ENCODE measurements at regions not wholly inside any gene's neighbourhood (a gene's known extent, or its start where the extent isn't known, plus 50 kb on each side); places are given as distances from the start of the nearest gene placed in this dataset.
A peak's percentile ranks its signal among the peaks of the same experiment; 100 is the strongest.

DNA sequence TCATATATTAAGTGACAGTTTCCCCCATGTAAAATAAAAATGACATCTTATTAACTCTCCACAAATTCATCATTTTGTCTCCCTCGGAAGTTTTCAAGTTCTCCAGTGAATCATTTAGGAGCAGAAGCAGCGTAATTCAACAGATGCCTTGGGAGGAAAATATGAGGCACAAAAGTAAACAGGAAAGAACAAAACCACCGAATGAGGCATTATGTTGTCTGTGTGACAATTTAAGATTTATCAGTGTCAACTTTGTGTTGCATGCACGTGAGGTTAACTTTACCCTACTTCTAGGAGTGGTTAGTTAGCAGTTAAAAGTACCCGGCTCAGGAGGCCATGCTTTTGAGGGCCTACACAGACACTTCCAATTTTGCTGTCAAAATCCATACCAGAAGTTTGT lies 258.6 kb downstream of the IPO8 start:
- no peak for DNase-seq (ENCODE audit: low read depth, low spot score)
- no peak overlapping the region for H3K4me3 ChIP-seq (ENCODE audit: low read depth, low read length)
- TF ChIP-seq, protein P1, sequence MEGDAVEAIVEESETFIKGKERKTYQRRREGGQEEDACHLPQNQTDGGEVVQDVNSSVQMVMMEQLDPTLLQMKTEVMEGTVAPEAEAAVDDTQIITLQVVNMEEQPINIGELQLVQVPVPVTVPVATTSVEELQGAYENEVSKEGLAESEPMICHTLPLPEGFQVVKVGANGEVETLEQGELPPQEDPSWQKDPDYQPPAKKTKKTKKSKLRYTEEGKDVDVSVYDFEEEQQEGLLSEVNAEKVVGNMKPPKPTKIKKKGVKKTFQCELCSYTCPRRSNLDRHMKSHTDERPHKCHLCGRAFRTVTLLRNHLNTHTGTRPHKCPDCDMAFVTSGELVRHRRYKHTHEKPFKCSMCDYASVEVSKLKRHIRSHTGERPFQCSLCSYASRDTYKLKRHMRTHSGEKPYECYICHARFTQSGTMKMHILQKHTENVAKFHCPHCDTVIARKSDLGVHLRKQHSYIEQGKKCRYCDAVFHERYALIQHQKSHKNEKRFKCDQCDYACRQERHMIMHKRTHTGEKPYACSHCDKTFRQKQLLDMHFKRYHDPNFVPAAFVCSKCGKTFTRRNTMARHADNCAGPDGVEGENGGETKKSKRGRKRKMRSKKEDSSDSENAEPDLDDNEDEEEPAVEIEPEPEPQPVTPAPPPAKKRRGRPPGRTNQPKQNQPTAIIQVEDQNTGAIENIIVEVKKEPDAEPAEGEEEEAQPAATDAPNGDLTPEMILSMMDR (IDR thresholded peaks at IDR 0.05; ENCODE audit: low read depth, low read length): no peak
- in situ Hi-C loops (cut with HindIII; ENCODE audit: low sequenced_read_pairs): no loop called here

DNA sequence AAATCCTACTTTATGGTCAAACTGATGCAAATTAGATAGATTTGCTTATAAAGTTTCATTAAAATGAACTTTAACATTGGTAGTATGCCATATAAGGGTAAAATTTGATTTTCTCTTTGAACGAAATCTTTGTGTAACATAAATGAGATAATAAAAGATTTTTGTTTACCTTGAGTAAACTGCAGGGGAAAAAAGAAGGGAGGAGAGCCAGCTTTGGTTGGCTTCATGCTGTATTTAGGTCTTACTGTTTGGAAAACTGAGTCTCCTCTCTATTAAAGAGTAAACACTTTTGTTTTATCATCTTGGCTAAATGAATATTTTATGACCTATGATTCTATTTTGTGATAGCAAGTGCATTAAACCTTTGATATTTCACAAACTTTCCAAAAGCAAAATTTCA lies 267.6 kb downstream of the IPO8 start:
- DNase-seq (ENCODE audit: low read depth, low spot score): no peak
- in situ Hi-C loops (cut with HindIII; ENCODE audit: low sequenced_read_pairs): no loop called here
- TF ChIP-seq, protein P1 (IDR thresholded peaks at IDR 0.05; ENCODE audit: low read depth, low read length): no peak

DNA sequence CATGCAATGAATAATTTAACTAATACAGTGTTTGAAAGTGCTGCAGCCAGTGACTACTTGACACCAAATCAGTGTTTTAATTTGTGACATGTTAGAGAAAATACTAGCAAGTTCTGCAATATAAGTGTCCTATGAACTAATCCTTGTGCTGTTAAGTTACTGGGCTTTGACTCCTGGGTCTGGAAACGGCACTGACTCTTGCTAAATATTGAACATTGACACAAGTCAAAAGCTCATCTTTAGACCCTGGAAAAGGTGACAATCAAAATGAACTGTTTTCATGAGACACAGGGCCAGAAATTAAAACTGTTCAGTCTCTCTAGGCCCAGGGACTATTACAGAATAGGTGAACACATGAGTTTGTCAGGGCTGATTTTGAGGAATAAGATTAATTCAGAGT lies 268.1 kb downstream of the IPO8 start:
- in situ Hi-C loops (cut with HindIII; ENCODE audit: low sequenced_read_pairs): no loop called here
- TF ChIP-seq, protein P1 (IDR thresholded peaks at IDR 0.05; ENCODE audit: low read depth, low read length): no peak
- no peak overlapping the region for H3K4me3 ChIP-seq (ENCODE audit: low read depth, low read length)
- no peak for DNase-seq (ENCODE audit: low read depth, low spot score)

More for the DNA sequence above, 267.6 kb downstream of the IPO8 start:
- no peak overlapping the region for H3K4me3 ChIP-seq (ENCODE audit: low read depth, low read length)

DNA sequence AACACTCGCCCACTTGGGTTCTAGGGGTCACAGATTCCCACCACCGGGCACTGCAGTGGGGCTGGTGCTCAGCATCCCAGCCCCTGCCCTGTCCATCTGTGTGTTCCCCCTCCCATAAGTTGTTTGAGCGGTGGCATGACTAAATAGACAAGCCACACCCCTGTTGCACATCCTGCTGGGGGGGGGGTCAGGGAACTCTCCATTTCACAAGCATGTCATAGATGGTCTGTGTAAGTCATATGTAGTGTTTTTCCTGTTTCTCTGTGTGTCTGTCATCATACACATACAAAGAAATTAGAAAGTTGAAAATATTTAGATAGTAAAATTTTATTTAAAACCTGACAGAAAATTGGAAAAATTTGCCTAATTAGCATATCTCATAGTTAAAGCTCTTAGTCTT lies 270.2 kb downstream of the IPO8 start:
- no peak overlapping the region for H3K4me3 ChIP-seq (ENCODE audit: low read depth, low read length)
- DNase-seq (ENCODE audit: low read depth, low spot score): no peak
- in situ Hi-C loops (cut with HindIII; ENCODE audit: low sequenced_read_pairs): no loop called here
- TF ChIP-seq, protein P1 (IDR thresholded peaks at IDR 0.05; ENCODE audit: low read depth, low read length): no peak

DNA sequence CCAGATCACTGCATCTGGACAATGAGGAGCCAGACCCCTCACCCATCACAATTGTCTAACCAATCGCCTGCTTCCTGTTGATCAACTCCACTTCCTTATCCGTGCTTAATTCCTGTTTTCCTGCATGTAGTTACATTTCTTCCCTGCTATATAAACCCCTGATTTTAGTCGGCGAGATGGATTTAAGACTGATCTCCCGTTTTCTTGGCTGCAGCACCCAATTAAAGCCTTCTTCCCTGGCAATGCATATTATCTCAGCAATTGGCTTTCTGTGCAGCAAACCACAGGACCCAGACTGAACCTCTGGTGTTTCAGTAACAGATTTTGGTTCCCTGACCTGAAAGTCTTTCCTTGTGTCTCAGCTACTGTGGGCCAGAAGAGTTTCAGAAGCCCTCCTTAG lies 272.3 kb downstream of the IPO8 start:
- TF ChIP-seq, protein P1 (IDR thresholded peaks at IDR 0.05; ENCODE audit: low read depth, low read length): no peak
- in situ Hi-C loops (cut with HindIII; ENCODE audit: low sequenced_read_pairs): no loop called here
- H3K4me3 ChIP-seq (ENCODE audit: low read depth, low read length): no peak overlapping the region
- DNase-seq (ENCODE audit: low read depth, low spot score): no peak

DNA sequence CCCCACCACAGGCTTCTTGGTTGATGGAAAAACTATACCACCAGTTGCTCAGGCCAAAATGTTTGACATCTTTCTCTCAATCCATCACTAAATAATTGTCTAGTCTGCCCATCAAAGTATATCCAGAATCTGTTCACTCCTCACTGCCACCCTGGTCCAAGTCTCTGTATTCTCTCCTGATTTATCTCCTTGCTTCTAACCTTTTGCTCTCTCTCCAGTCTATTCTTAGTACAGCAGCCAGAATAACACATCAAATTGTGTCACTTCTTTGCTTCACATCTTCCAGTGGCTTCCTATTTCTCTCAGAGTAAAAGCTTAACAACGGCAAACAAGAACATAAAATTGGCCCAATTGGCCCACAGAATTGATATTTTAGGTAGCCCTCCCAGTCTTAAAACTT lies 272.8 kb downstream of the IPO8 start:
- in situ Hi-C loops (cut with HindIII; ENCODE audit: low sequenced_read_pairs): no loop called here
- TF ChIP-seq, protein P1 (IDR thresholded peaks at IDR 0.05; ENCODE audit: low read depth, low read length): no peak
- DNase-seq (ENCODE audit: low read depth, low spot score): no peak
- H3K4me3 ChIP-seq (ENCODE audit: low read depth, low read length): no peak overlapping the region

DNA sequence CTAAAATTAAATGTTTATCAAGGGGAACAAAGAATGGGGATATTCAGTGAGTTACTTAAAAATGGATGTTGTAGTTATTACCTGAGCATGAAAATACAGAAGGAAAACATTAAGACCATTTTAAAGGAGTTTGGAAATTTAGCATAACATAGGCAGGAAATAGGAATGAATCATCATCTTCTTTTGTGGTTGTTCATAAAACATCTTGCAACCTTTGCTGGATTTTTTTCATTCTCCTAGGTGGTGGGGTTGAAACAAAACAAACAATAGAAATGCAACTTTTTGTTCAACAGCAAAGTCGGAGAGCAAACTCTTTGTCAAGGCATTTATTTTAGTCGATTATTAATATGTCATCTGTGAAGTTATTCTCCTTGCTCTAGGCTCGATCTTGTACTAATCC lies 275.1 kb downstream of the IPO8 start:
- peak; percentile 49 for DNase-seq (ENCODE audit: low read depth, low spot score)
- in situ Hi-C loops (cut with HindIII; ENCODE audit: low sequenced_read_pairs): no loop called here
- no peak overlapping the region for H3K4me3 ChIP-seq (ENCODE audit: low read depth, low read length)
- TF ChIP-seq, protein P1 (IDR thresholded peaks at IDR 0.05; ENCODE audit: low read depth, low read length): no peak
